ENCODE measurements at regions not wholly inside any gene's neighbourhood (a gene's known extent, or its start where the extent isn't known, plus 50 kb on each side); places are given as distances from the start of the nearest gene placed in this dataset.

DNA sequence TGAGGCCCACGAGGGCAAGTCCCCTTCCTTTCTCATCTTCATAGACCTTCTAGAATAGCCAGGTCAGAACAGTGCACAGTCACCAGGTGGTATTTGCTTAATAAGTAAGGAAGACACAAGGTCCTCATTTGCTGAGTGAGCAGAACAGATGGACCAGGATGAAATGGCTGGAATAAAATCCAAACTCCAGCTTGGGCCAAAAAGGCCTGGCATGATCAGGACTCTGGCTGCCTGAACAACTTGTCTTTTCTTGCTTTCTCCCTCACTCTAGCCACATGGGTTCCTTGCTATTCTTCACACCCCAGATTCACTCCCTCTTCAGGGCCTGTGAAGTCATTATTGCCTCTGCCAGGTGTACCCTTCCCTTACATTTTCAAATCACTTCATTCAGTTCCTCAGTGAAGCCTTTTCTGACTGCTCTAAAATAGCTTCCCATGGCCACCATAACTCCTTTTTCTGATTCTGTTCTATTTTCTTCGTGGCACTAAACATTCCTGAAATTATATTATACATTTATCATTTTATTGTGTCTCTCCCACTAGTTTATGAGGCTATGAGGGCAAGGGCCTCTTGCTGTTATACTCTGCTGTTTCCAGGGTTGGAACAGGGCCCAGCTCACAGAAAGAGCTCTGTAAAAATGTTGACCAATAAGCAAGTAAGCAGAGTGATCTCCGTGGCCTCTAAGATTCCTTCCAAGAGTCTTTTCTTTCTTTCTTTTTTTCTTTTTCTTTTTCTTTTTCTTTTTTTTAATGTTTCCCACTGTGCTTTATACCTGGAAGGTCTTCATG, 150.8 kb downstream of the TTC8 start (continued):
- TF ChIP-seq REST (IDR thresholded peaks at IDR 0.05; ENCODE audit: unreplicated experiment) (no peak), EZH2phosphoT487 (IDR thresholded peaks at IDR 0.05; ENCODE audit: unreplicated experiment) (no peak)

DNA sequence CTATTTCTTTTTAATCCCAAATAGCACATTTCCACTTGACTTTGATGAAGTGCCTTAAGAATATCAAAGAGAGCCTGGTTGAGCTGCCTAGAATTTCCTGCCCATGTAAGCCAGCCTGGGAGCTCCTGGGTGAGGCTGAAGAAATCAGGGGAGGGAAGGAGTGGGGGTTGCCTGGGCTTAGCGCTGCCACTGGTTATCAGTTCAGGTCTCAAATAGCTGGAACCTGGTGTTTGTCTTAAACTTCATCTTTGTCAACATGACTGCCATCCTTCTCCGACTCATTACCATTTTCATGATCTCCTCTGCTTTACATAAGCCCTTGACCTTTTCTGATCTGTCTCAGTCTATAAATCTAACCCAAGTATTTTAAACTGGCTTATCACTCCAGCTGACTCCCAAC, 151.5 kb downstream of the TTC8 start:
- Mint-ChIP-seq H3K4me1 (0 out of 3 replicates have a peak, but pooled peaks cover 3% of the 10 kb centered on the region), H3K9me3 (peaks cover 4% of the 10 kb centered on the region; the same call in 2 of the 3 replicates), H3K27ac (no peak overlapping the region), H3K27me3 (ENCODE audit: insufficient read depth, low read depth, poor library complexity) (peaks cover 7% of the 10 kb centered on the region), H3K4me3 (no peak overlapping the region), H3K36me3 (ENCODE audit: low read depth) (peaks cover 3% of the 10 kb centered on the region; the same call in 1 of the 3 replicates)
- Histone ChIP-seq H3K4me1 (ENCODE audit: insufficient read depth) (no peaks in the 10 kb centered on the region), H3K36me3 (ENCODE audit: insufficient read depth) (no peaks in the 10 kb centered on the region), H4K20me1 (replicated peaks; ENCODE audit: insufficient read depth) (no peaks in the 10 kb centered on the region), H3K4me3 (no peak overlapping the region), H2AFZ (no peak overlapping the region), H3K27ac (ENCODE audit: low read depth) (no peak overlapping the region), H3K4me2 (no peak overlapping the region), H3K27me3 (ENCODE audit: insufficient read depth) (no peaks in the 10 kb centered on the region), H3K9me2 (ENCODE audit: insufficient read depth) (no peaks in the 10 kb centered on the region), H3F3A (replicated peaks; ENCODE audit: low read depth) (peaks cover 4% of the 10 kb centered on the region), H3K79me2 (replicated peaks; ENCODE audit: insufficient read depth) (no peaks in the 10 kb centered on the region)
- ATAC-seq (no peak), DNase-seq (ENCODE audit: low spot score) (peak; percentile 6)
- TF ChIP-seq ZNF331 (CRISPR knock-in tag; IDR thresholded peaks at IDR 0.05; ENCODE audit: low read depth): no peak
- TF ChIP-seq, protein P1, sequence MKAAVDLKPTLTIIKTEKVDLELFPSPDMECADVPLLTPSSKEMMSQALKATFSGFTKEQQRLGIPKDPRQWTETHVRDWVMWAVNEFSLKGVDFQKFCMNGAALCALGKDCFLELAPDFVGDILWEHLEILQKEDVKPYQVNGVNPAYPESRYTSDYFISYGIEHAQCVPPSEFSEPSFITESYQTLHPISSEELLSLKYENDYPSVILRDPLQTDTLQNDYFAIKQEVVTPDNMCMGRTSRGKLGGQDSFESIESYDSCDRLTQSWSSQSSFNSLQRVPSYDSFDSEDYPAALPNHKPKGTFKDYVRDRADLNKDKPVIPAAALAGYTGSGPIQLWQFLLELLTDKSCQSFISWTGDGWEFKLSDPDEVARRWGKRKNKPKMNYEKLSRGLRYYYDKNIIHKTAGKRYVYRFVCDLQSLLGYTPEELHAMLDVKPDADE (IDR thresholded peaks at IDR 0.05): no peak
- no peak for TF ChIP-seq ZNF114 (CRISPR knock-in tag; IDR thresholded peaks at IDR 0.05)
- no peak for TF ChIP-seq ZNF462 (CRISPR knock-in tag; IDR thresholded peaks at IDR 0.05)
- TF ChIP-seq CREB1 (CRISPR knock-in tag; IDR thresholded peaks at IDR 0.05; ENCODE audit: low read depth): no peak
- TF ChIP-seq STAT1 (IDR thresholded peaks at IDR 0.05; ENCODE audit: unreplicated experiment): no peak
- no peak for TF ChIP-seq NANOG (IDR thresholded peaks at IDR 0.05; ENCODE audit: borderline replicate concordance)
- TF ChIP-seq JUNB (IDR thresholded peaks at IDR 0.05; ENCODE audit: unreplicated experiment): no peak
- TF ChIP-seq REST (IDR thresholded peaks at IDR 0.05; ENCODE audit: unreplicated experiment): no peak

Data from GM23338 (cell line).